ENCODE measurements at regions not wholly inside any gene's neighbourhood (a gene's known extent, or its start where the extent isn't known, plus 50 kb on each side); places are given as distances from the start of the nearest gene placed in this dataset.
"Not testable (repeated sequence)": the region's sequence is repeated elsewhere in the genome, so short reads cannot be mapped to it uniquely, and the experiment has no call there.

DNA sequence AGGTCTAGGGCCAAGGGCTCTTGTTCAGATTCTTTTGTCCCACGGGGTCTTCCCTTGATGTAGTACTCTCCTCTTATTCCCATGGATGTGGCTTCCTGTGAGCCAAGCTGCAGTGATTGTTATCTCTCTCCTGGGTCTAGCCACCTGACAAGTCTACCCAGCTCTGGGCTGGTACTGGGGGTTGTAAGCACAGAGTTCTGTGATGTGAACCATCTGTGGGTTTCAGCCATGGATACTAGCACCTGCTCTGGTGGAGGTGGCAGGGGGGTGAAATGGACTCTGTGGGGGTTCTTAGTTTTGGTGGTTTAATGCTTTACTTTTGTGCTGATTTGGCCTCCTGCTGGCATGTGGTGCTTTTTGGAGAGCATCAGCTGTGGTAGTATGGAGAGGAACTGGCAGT, 350.8 kb downstream of the DNAJB9 start:
- H3K4me1 Mint-ChIP-seq (ENCODE audit: low read depth): no peaks in the 10 kb centered on the region
- no peak overlapping the region for H3K4me3 Mint-ChIP-seq (ENCODE audit: unreplicated experiment)
- no peak overlapping the region for H3K27ac Mint-ChIP-seq (ENCODE audit: unreplicated experiment)
- no peaks in the 10 kb centered on the region for H3K27me3 Mint-ChIP-seq (ENCODE audit: low read depth)
- peaks cover 56% of the 10 kb centered on the region for H3K9me3 Mint-ChIP-seq (ENCODE audit: low read depth)
- DNase-seq (ENCODE audit: low spot score): no peak
- no peaks in the 10 kb centered on the region for H3K36me3 Mint-ChIP-seq (ENCODE audit: low read depth)
- TF ChIP-seq, protein P1, sequence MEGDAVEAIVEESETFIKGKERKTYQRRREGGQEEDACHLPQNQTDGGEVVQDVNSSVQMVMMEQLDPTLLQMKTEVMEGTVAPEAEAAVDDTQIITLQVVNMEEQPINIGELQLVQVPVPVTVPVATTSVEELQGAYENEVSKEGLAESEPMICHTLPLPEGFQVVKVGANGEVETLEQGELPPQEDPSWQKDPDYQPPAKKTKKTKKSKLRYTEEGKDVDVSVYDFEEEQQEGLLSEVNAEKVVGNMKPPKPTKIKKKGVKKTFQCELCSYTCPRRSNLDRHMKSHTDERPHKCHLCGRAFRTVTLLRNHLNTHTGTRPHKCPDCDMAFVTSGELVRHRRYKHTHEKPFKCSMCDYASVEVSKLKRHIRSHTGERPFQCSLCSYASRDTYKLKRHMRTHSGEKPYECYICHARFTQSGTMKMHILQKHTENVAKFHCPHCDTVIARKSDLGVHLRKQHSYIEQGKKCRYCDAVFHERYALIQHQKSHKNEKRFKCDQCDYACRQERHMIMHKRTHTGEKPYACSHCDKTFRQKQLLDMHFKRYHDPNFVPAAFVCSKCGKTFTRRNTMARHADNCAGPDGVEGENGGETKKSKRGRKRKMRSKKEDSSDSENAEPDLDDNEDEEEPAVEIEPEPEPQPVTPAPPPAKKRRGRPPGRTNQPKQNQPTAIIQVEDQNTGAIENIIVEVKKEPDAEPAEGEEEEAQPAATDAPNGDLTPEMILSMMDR (IDR thresholded peaks at IDR 0.05): no peak

DNA sequence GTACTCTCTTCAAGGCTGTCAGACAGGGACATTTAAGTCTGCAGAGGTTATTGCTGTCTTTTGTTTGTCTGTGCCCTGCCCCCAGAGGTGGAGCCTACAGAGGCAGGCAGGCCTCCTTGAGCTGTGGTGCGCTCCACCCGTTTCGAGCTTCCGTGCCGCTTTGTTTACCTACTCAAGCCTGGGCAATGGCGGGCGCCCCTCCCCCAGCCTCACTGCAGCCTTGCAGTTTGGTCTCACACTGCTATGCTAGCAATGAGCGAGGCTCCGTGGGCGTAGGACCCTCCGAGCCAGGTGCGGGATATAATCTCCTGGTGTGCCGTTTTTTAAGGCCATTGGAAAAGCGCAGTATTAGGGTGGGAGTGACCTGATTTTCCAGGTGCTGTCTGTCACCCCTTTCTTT, 373.4 kb downstream of the DNAJB9 start:
- H3K9me3 Mint-ChIP-seq (ENCODE audit: low read depth): peaks cover 25% of the 10 kb centered on the region
- H3K27me3 Mint-ChIP-seq (ENCODE audit: low read depth); H3K4me1 Mint-ChIP-seq (ENCODE audit: low read depth); H3K4me3 Mint-ChIP-seq (ENCODE audit: unreplicated experiment); H3K27ac Mint-ChIP-seq (ENCODE audit: unreplicated experiment); H3K36me3 Mint-ChIP-seq (ENCODE audit: low read depth); DNase-seq (ENCODE audit: low spot score): not testable (repeated sequence)

DNA sequence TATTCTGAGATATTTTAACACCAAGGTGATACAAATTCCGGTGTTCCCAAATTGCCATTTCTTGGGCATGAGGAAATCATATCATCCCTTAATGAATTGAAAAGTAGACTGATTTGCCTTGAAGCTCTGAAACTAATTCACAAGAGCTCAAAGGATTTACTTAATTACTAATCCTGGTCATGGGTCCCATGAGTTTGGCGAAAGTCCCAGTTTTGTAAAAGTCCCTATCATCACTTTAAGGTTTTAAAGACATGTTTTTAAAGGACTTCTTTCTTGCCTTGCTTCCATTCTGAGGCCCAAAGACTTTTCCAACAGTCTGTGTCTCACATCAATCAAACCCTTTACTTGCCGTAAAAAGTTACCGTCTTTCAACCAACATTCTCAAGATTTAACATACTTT, 377.9 kb downstream of the DNAJB9 start:
- no peak overlapping the region for H3K4me3 Mint-ChIP-seq (ENCODE audit: unreplicated experiment)
- DNase-seq (ENCODE audit: low spot score): no peak
- H3K27ac Mint-ChIP-seq (ENCODE audit: unreplicated experiment): no peak overlapping the region
- H3K4me1 Mint-ChIP-seq (ENCODE audit: low read depth): no peaks in the 10 kb centered on the region
- no peaks in the 10 kb centered on the region for H3K27me3 Mint-ChIP-seq (ENCODE audit: low read depth)
- TF ChIP-seq, protein P1 (IDR thresholded peaks at IDR 0.05): no peak
- no peaks in the 10 kb centered on the region for H3K36me3 Mint-ChIP-seq (ENCODE audit: low read depth)
- peaks cover 9% of the 10 kb centered on the region for H3K9me3 Mint-ChIP-seq (ENCODE audit: low read depth)

DNA sequence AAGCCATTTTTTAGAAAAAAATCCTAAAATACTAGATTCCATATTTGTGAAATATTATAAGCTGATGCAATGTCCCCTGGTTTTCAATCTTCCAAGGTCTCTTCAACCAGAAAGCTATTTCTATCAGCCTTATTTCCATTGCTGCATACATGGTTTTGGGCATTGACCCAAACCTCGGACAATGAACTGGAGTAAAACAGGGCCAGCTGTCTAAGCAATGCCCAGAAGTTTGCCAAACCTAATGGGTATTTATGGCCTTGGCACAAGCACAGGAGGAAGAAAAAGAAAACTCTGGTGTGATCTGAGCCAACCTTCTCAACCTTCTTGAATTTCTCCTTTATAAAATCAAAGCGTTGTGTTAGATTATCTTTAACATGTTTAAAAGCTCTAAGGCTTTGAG, 402.3 kb downstream of the DNAJB9 start:
- DNase-seq (ENCODE audit: low spot score): no peak
- H3K27me3 Mint-ChIP-seq (ENCODE audit: low read depth): peaks cover 10% of the 10 kb centered on the region
- H3K27ac Mint-ChIP-seq (ENCODE audit: unreplicated experiment): no peak overlapping the region
- H3K4me1 Mint-ChIP-seq (ENCODE audit: low read depth): no peaks in the 10 kb centered on the region
- no peaks in the 10 kb centered on the region for H3K9me3 Mint-ChIP-seq (ENCODE audit: low read depth)
- H3K36me3 Mint-ChIP-seq (ENCODE audit: low read depth): no peaks in the 10 kb centered on the region
- TF ChIP-seq, protein P1 (IDR thresholded peaks at IDR 0.05): no peak
- H3K4me3 Mint-ChIP-seq (ENCODE audit: unreplicated experiment): no peak overlapping the region

DNA sequence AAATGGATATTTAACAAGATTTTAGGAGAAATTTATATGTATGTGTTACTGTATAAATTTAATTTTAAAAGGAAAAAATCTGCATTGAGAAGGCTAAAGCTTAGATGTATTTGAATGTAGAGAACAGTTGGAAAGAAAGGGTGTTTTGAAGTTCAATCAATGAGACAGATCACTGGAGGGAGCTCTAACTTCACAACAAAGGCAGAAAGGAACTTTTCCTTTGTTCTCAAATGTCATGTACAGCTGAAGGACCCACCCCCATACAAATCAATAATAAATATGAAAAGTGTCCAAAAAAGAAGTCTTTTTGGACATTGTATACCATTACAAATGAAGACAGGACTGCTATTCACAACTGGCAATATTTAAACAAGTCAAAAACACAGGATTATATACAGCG, 403.4 kb downstream of the DNAJB9 start:
- H3K27me3 Mint-ChIP-seq (ENCODE audit: low read depth): peaks cover 10% of the 10 kb centered on the region
- no peaks in the 10 kb centered on the region for H3K36me3 Mint-ChIP-seq (ENCODE audit: low read depth)
- no peak for DNase-seq (ENCODE audit: low spot score)
- no peak overlapping the region for H3K27ac Mint-ChIP-seq (ENCODE audit: unreplicated experiment)
- H3K4me3 Mint-ChIP-seq (ENCODE audit: unreplicated experiment): no peak overlapping the region
- H3K4me1 Mint-ChIP-seq (ENCODE audit: low read depth): no peaks in the 10 kb centered on the region
- H3K9me3 Mint-ChIP-seq (ENCODE audit: low read depth): no peaks in the 10 kb centered on the region
- TF ChIP-seq, protein P1 (IDR thresholded peaks at IDR 0.05): peak; percentile 59

DNA sequence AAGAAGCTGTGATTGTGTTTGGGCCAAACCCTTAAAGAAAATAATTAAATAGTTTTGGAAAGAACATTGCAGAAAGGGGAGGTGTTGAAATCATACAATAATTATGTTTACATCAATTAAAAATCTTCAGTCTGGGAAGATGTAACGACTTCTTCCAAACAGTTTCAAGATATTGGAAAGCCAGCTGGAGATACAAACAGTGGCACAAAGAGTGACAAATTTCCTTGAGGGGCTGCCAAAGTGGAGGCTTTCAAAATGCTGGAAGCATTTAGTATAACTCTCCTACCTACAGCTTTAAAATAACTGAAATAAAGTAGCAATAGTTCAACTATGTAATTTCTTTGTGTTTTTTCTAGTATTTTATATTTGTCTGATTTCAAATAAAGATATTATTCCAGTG, 405.0 kb downstream of the DNAJB9 start:
- H3K9me3 Mint-ChIP-seq (ENCODE audit: low read depth): peaks cover 6% of the 10 kb centered on the region
- TF ChIP-seq, protein P1 (IDR thresholded peaks at IDR 0.05): no peak
- no peaks in the 10 kb centered on the region for H3K4me1 Mint-ChIP-seq (ENCODE audit: low read depth)
- peaks cover 6% of the 10 kb centered on the region for H3K27me3 Mint-ChIP-seq (ENCODE audit: low read depth)
- H3K27ac Mint-ChIP-seq (ENCODE audit: unreplicated experiment): no peak overlapping the region
- no peak overlapping the region for H3K4me3 Mint-ChIP-seq (ENCODE audit: unreplicated experiment)
- no peak for DNase-seq (ENCODE audit: low spot score)
- no peaks in the 10 kb centered on the region for H3K36me3 Mint-ChIP-seq (ENCODE audit: low read depth)

All from chondrocyte (in vitro differentiated cells).